ENCODE measurements at regions not wholly inside any gene's neighbourhood (a gene's known extent, or its start where the extent isn't known, plus 50 kb on each side); places are given as distances from the start of the nearest gene placed in this dataset.

- Mint-ChIP-seq H3K4me3 (ENCODE audit: unreplicated experiment) (no peak overlapping the region), H3K27ac (ENCODE audit: unreplicated experiment) (no peak overlapping the region), H3K27me3 (ENCODE audit: unreplicated experiment) (peaks cover 5% of the 10 kb centered on the region), H3K4me1 (ENCODE audit: unreplicated experiment) (peaks cover 37% of the 10 kb centered on the region), H3K9me3 (ENCODE audit: unreplicated experiment) (no peaks in the 10 kb centered on the region), H3K36me3 (ENCODE audit: low read depth, unreplicated experiment) (no peaks in the 10 kb centered on the region)
- no peak for TF ChIP-seq CTCF (IDR thresholded peaks at IDR 0.05; ENCODE audit: unreplicated experiment)
- no peak for DNase-seq (ENCODE audit: low spot score)
Measured at GRCh38 chr5:142432369-142432863, 107.6 kb upstream of the SPRY4 start.

GRCh38 chr5:142428773-142429473, 104.1 kb upstream of the SPRY4 start:
- H3K4me1 Mint-ChIP-seq (ENCODE audit: unreplicated experiment) = peaks cover 56% of the 10 kb centered on the region
- TF ChIP-seq CTCF (IDR thresholded peaks at IDR 0.05; ENCODE audit: unreplicated experiment) = no peak
- H3K27ac Mint-ChIP-seq (ENCODE audit: unreplicated experiment) = no peak overlapping the region
- no peak for DNase-seq (ENCODE audit: low spot score)
- no peaks in the 10 kb centered on the region for H3K9me3 Mint-ChIP-seq (ENCODE audit: unreplicated experiment)
- peaks cover 5% of the 10 kb centered on the region for H3K27me3 Mint-ChIP-seq (ENCODE audit: unreplicated experiment)
- no peak overlapping the region for H3K4me3 Mint-ChIP-seq (ENCODE audit: unreplicated experiment)
- no peaks in the 10 kb centered on the region for H3K36me3 Mint-ChIP-seq (ENCODE audit: low read depth, unreplicated experiment)

GRCh38 chr5:142428036-142428772, 103.4 kb upstream of the SPRY4 start:
- no peak for TF ChIP-seq CTCF (IDR thresholded peaks at IDR 0.05; ENCODE audit: unreplicated experiment)
- H3K27ac Mint-ChIP-seq (ENCODE audit: unreplicated experiment) = no peak overlapping the region
- no peak overlapping the region for H3K4me3 Mint-ChIP-seq (ENCODE audit: unreplicated experiment)
- H3K36me3 Mint-ChIP-seq (ENCODE audit: low read depth, unreplicated experiment) = no peaks in the 10 kb centered on the region
- no peak for DNase-seq (ENCODE audit: low spot score)
- H3K27me3 Mint-ChIP-seq (ENCODE audit: unreplicated experiment) = peaks cover 5% of the 10 kb centered on the region
- no peaks in the 10 kb centered on the region for H3K9me3 Mint-ChIP-seq (ENCODE audit: unreplicated experiment)
- peaks cover 48% of the 10 kb centered on the region for H3K4me1 Mint-ChIP-seq (ENCODE audit: unreplicated experiment)

- no peak for DNase-seq (ENCODE audit: low spot score)
- H3K27ac Mint-ChIP-seq (ENCODE audit: unreplicated experiment) = peak overlapping the region; percentile 98
- no peaks in the 10 kb centered on the region for H3K9me3 Mint-ChIP-seq (ENCODE audit: unreplicated experiment)
- TF ChIP-seq CTCF (IDR thresholded peaks at IDR 0.05; ENCODE audit: unreplicated experiment) = no peak
- H3K27me3 Mint-ChIP-seq (ENCODE audit: unreplicated experiment) = peaks cover 5% of the 10 kb centered on the region
- H3K36me3 Mint-ChIP-seq (ENCODE audit: low read depth, unreplicated experiment) = no peaks in the 10 kb centered on the region
- H3K4me1 Mint-ChIP-seq (ENCODE audit: unreplicated experiment) = peaks cover 43% of the 10 kb centered on the region
- no peak overlapping the region for H3K4me3 Mint-ChIP-seq (ENCODE audit: unreplicated experiment)
Measured at GRCh38 chr5:142427529-142427928, 102.7 kb upstream of the SPRY4 start.

GRCh38 chr5:142427015-142427364, 102.2 kb upstream of the SPRY4 start:
- H3K4me1 Mint-ChIP-seq (ENCODE audit: unreplicated experiment) = peaks cover 39% of the 10 kb centered on the region
- no peaks in the 10 kb centered on the region for H3K36me3 Mint-ChIP-seq (ENCODE audit: low read depth, unreplicated experiment)
- peak overlapping the region; percentile 80 for H3K4me3 Mint-ChIP-seq (ENCODE audit: unreplicated experiment)
- no peaks in the 10 kb centered on the region for H3K9me3 Mint-ChIP-seq (ENCODE audit: unreplicated experiment)
- TF ChIP-seq CTCF (IDR thresholded peaks at IDR 0.05; ENCODE audit: unreplicated experiment) = no peak
- DNase-seq (ENCODE audit: low spot score) = no peak
- H3K27ac Mint-ChIP-seq (ENCODE audit: unreplicated experiment) = peak overlapping the region; percentile 98
- H3K27me3 Mint-ChIP-seq (ENCODE audit: unreplicated experiment) = peaks cover 5% of the 10 kb centered on the region

Data from endothelial cell (in vitro differentiated cells).